Esophagus muscularis mucosa (tissue), 4 donors: ENCODE measurements at regions not wholly inside any gene's neighbourhood (a gene's known extent, or its start where the extent isn't known, plus 50 kb on each side); places are given as distances from the start of the nearest gene placed in this dataset.

Source experiments
- DNase-seq: peaks from one replicate; pipeline ENCODE4 v3.0.0-alpha.2; 2017; ENCODE audit errors: extremely low spot score
- H3K27ac ChIP-seq, 4 donors: fragments of 200-600 bp; sonication (generic); replicated peaks in 1 of 4; 1 replicate in 3 of 4; 2 replicates in 1 of 4; pipeline ENCODE4 v1.5.1; 2016 to 2019; ENCODE audit warnings: mild to moderate bottlenecking in 1 of 4
- H3K27me3 ChIP-seq, 4 donors: fragments of 200-600 bp; sonication (generic); one replicate each; pipeline versions ENCODE4 v1.5.1 to v1.6.0; 2016 to 2019
- H3K36me3 ChIP-seq, 4 donors: fragments of 200-600 bp; sonication (generic); one replicate each; pipeline ENCODE4 v1.5.1; 2016 to 2019
- H3K4me1 ChIP-seq, 4 donors: fragments of 200-600 bp; sonication (generic); one replicate each; pipeline ENCODE4 v1.5.1; 2016 to 2019
- H3K4me3 ChIP-seq, 4 donors: fragments of 200-600 bp; sonication (generic); 1 replicate in 2 of 4; 2 replicates in 2 of 4; pipeline ENCODE4 v1.5.1; 2016 to 2019; ENCODE audit warnings: mild to moderate bottlenecking in 4 of 4, moderate library complexity in 1 of 4
- H3K9me3 ChIP-seq, 4 donors: fragments of 200-600 bp; sonication (generic); 1 replicate in 3 of 4; 2 replicates in 1 of 4; pipeline ENCODE4 v1.5.1; 2016 to 2019
- EP300 ChIP-seq: sonication (generic); formaldehyde crosslinking; IDR thresholded peaks from one replicate; pipeline ENCODE4 v1.6.1; 2017; ENCODE audit warnings: antibody characterized with exemption
- POLR2A ChIP-seq: fragments of 450-650 bp; IDR thresholded peaks from one replicate; pipeline ENCODE4 v1.6.1; 2017; ENCODE audit warnings: antibody characterized with exemption, moderate library complexity, mild to moderate bottlenecking, low read depth
- POLR2AphosphoS5 ChIP-seq, 2 donors: sonication (generic); formaldehyde crosslinking; IDR thresholded peaks; one replicate each; pipeline ENCODE4 v1.6.1; 2017; ENCODE audit warnings: antibody characterized with exemption in 2 of 2
- WGBS: methylation state at CpG from one replicate; pipeline ENCODE4 v1.1.5; 2018; 5-methylcytosine and 5-hydroxymethylcytosine counted together
- intact Hi-C: fragments of 100-400 bp; cut with DNase I; formaldehyde crosslinking; loops from one replicate; pipeline ENCODE4 v1.15.1; 2023
- TF ChIP-seq, protein P1 (sequence below), 3 experiments: fragments of 200-600 bp in 2 of 3; fragments of 450-650 bp in 1 of 3; sonication (generic) in 2 of 3; IDR thresholded peaks; one replicate each; pipeline ENCODE4 v1.5.1; 2017 to 2019; ENCODE audit warnings: antibody characterized with exemption in 3 of 3, mild to moderate bottlenecking in 2 of 3, moderate library complexity in 1 of 3

DNA sequence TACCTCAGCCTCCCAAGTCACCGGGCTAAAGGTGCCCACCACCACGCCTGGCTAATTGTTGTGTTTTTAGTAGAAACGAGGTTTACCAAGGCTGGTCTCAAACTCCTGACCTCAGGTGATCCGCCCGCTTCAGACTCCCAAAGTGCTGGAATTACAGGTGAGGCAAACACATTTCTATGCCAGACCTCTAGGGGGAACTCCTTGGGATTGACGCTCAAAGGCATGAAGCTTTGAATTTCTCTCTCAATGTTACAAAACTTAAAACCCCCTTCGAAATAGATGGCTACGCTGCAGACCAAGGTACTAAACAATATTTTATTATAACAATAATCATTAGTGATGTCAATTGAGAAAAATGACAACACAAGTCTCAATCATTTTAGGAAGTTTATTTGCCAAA, 330.0 kb downstream of the SETD4 start:
- TF ChIP-seq, protein P1, sequence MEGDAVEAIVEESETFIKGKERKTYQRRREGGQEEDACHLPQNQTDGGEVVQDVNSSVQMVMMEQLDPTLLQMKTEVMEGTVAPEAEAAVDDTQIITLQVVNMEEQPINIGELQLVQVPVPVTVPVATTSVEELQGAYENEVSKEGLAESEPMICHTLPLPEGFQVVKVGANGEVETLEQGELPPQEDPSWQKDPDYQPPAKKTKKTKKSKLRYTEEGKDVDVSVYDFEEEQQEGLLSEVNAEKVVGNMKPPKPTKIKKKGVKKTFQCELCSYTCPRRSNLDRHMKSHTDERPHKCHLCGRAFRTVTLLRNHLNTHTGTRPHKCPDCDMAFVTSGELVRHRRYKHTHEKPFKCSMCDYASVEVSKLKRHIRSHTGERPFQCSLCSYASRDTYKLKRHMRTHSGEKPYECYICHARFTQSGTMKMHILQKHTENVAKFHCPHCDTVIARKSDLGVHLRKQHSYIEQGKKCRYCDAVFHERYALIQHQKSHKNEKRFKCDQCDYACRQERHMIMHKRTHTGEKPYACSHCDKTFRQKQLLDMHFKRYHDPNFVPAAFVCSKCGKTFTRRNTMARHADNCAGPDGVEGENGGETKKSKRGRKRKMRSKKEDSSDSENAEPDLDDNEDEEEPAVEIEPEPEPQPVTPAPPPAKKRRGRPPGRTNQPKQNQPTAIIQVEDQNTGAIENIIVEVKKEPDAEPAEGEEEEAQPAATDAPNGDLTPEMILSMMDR (IDR thresholded peaks at IDR 0.05): no peak
- TF ChIP-seq POLR2AphosphoS5 (IDR thresholded peaks at IDR 0.05) (no peak), EP300 (no peak), POLR2A (no peak)
- no peaks in the 10 kb centered on the region for H3K4me1 ChIP-seq
- WGBS: 92% methylated on average over 8 of the region's 8 CpGs
- DNase-seq: no peak
- intact Hi-C loops: no loop called here
- no peaks in the 10 kb centered on the region for H3K36me3 ChIP-seq
- H3K9me3 ChIP-seq: no peaks in the 10 kb centered on the region
- H3K4me3 ChIP-seq: no peak overlapping the region
- H3K27me3 ChIP-seq: peaks cover 0 to 18% (median 0%) of the 10 kb centered on the region in 4 donors
- H3K27ac ChIP-seq: no peak overlapping the region

DNA sequence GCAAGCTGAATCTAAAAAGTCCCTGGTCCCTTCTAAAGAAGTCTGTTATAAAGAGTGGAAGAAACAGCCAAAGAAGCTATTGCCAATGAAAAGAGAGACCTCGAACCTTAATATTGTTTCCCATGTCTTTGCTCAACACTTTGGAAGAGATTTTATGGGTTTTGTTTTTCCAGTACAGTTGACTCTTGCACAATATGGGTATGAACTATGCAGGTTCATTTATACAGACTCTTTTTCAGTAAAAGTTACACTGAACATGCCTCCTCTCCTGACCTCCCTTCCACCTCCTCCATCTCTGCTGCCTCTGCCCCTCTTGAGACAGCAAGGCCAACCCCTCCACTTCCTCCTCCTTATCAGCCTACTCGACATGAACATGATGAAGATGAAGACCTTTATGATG, 332.5 kb downstream of the SETD4 start:
- H3K27ac ChIP-seq: no peak overlapping the region
- no peaks in the 10 kb centered on the region for H3K9me3 ChIP-seq
- H3K27me3 ChIP-seq: peaks cover 0 to 13% (median 0%) of the 10 kb centered on the region in 4 donors
- intact Hi-C loops: no loop called here
- WGBS: 71% methylated on average over 2 of the region's 2 CpGs
- H3K4me1 ChIP-seq: no peaks in the 10 kb centered on the region
- no peak overlapping the region for H3K4me3 ChIP-seq
- TF ChIP-seq POLR2A: no peak
- TF ChIP-seq, protein P1 (IDR thresholded peaks at IDR 0.05): no peak
- no peak for TF ChIP-seq POLR2AphosphoS5 (IDR thresholded peaks at IDR 0.05)
- H3K36me3 ChIP-seq: no peaks in the 10 kb centered on the region
- DNase-seq: no peak

DNA sequence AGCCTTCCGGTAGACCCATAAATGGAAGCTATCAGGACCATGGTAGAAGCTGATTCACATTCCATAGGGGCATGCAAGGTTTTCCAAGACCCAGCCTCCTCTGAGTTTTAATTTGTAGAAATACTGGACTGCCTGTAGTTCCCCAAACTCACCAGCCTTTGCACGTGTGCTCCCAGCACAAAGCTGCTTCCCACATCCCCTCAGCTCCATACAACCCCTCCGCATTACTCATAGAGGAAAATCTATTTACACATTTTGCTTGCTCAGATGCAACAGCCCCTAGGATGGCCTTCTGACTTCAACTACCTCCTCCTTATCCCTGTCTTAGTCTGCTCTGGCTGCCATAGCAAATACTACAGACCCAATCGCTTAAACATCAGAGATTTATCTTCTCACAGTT, 336.2 kb downstream of the SETD4 start:
- Histone ChIP-seq H3K4me3 (no peak overlapping the region), H3K4me1 (no peaks in the 10 kb centered on the region), H3K27me3 (no peaks in the 10 kb centered on the region), H3K9me3 (no peaks in the 10 kb centered on the region), H3K27ac (no peak overlapping the region), H3K36me3 (no peaks in the 10 kb centered on the region)
- no peak for DNase-seq
- WGBS: 87% methylated on average over 4 of the region's 4 CpGs
- intact Hi-C loops: no loop called here
- no peak for TF ChIP-seq EP300
- TF ChIP-seq, protein P1 (IDR thresholded peaks at IDR 0.05): no peak
- no peak for TF ChIP-seq POLR2A
- TF ChIP-seq POLR2AphosphoS5 (IDR thresholded peaks at IDR 0.05): no peak

DNA sequence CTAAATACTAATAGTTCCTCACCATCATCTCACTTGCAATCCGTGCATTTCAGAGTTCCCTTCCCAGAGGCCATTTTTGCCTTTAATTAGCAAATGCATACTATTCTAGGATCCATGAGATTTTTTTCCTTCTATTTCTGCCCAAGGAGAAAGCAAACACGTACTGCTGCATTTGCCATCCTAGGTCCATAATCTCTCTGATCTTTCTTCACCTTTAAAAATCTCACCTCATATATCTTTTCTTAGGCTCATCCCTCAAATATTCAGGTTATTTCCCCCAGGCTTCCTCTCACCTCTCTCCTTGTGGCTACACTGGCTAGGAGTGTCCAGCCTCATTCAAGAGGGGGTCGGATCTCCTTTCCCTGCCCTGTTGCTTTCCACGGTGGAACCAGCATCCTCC, 338.6 kb downstream of the SETD4 start:
- H3K4me3 ChIP-seq: no peak overlapping the region
- H3K27me3 ChIP-seq: no peaks in the 10 kb centered on the region
- no peaks in the 10 kb centered on the region for H3K9me3 ChIP-seq
- WGBS: 63% methylated on average over 4 of the region's 4 CpGs
- DNase-seq: no peak
- H3K36me3 ChIP-seq: no peaks in the 10 kb centered on the region
- TF ChIP-seq, protein P1 (IDR thresholded peaks at IDR 0.05): no peak
- no peak for TF ChIP-seq POLR2A
- no peak for TF ChIP-seq EP300
- TF ChIP-seq POLR2AphosphoS5 (IDR thresholded peaks at IDR 0.05): no peak
- intact Hi-C loops: no loop called here
- no peak overlapping the region for H3K27ac ChIP-seq
- H3K4me1 ChIP-seq: no peaks in the 10 kb centered on the region

DNA sequence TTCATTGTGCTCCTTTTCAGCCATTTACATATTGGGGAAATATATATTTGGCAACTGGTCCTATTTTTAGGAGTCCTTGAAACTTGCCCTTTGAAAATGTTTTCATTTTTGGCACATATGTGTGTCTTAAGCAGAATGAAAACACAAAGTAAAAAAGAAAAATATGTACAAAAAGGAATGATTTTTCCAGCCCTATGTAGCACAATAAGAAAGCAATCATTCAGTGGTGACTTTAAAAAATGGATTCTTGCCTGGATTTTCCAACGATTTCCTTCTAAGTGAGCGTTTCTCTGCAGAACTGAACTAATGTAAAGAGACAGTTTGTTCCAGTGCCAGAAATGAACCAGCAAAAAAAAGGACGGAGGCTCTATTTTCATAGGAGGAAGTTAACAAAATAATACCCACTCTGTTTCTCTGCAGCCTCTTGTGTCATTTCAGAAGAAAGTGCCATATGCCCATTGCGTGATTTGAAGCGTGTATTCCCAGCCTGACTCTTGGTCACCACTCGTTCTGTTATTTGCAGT, 340.1 kb downstream of the SETD4 start:
- Histone ChIP-seq H3K4me1 (no peaks in the 10 kb centered on the region), H3K36me3 (no peaks in the 10 kb centered on the region), H3K27me3 (no peaks in the 10 kb centered on the region), H3K9me3 (no peaks in the 10 kb centered on the region), H3K27ac (no peak overlapping the region), H3K4me3 (no peak overlapping the region)
- WGBS: 33% methylated on average over 6 of the region's 6 CpGs
- intact Hi-C loops: no loop called here
- TF ChIP-seq POLR2A: no peak
- TF ChIP-seq POLR2AphosphoS5 (IDR thresholded peaks at IDR 0.05): no peak
- no peak for TF ChIP-seq EP300
- TF ChIP-seq, protein P1 (IDR thresholded peaks at IDR 0.05): no peak
- no peak for DNase-seq
